NCI-H187 (cell line): ENCODE measurements at regions not wholly inside any gene's neighbourhood (a gene's known extent, or its start where the extent isn't known, plus 50 kb on each side); places are given as distances from the start of the nearest gene placed in this dataset.
A peak's percentile ranks its signal among the peaks of the same experiment; 100 is the strongest.

ENCODE experiments used
- DNase-seq, 2 experiments: peaks; one replicate each; lab custom pipeline; 2025; lab: John Stamatoyannopoulos, UW

DNA sequence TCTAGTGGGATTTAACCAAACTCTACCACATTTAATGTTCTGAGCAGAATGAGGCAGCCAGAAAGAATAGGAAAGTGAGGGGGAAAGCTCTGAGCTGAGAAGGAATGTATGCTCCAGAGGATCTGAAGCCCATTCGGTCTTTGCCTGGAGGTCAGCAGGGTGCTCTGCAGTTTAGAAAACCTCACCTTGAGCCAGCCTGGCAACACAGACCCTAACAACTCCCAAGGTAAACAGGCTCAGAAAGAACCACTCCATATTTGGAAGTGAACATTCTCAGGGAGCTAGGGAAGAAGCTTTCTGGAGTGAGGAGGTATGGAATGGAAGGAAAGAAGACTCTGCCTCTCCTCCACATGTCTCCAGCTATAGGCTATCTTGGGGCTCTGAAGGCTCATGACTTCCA lies 398.8 kb downstream of the SEC16B start:
- no peak for DNase-seq

- DNase-seq, result no peak
These were observed 398.7 kb downstream of the BRINP2 start for GRCh38 chr1:177569476-177569875.

DNA sequence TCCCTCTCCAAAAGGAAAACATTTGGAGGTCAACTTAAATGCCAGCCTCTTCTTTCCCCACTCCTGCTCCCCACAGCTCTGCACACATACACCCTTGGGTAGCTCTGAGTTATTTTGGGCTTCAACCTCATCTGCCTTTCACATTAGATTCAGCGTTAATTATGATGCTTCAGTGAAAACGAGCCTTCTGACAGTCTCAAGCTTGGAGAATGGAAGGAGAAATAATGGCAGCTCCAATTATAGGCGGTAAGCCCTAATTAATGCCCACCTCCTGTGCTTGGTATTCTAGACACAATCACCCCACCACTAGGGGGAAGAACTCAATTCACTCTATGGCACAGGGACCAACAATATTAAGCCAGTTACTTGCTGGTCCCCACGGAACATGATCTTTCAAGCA lies 397.9 kb downstream of the BRINP2 start:
- no peak for DNase-seq

GRCh38 chr1:177567393-177567792 lies 396.6 kb downstream of the BRINP2 start:
- DNase-seq, result no peak

- DNase-seq, result no peak
These were observed 395.7 kb downstream of the BRINP2 start for GRCh38 chr1:177566495-177566894.

GRCh38 chr1:177561436-177561835 lies 390.7 kb downstream of the BRINP2 start:
- DNase-seq, result no peak

DNA sequence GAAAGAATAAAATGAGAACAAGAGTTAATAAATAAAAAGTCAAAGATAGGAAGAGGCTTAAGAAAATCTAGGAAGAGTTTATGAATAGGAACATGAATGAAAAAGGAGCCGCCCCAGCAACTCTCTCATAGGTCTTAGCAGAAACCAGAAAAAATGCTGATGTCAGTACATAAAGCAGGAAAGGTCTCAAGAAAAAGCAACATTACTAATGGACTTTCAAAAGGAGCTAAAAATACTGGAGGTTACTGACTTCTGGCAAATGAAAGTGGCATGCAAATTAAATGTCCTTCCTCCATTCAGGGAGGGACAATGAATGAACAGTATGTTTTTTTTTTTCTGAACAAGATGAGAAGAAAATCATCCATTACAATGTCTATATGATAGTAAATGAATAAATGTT lies 387.6 kb downstream of the BRINP2 start:
- no peak for DNase-seq

DNA sequence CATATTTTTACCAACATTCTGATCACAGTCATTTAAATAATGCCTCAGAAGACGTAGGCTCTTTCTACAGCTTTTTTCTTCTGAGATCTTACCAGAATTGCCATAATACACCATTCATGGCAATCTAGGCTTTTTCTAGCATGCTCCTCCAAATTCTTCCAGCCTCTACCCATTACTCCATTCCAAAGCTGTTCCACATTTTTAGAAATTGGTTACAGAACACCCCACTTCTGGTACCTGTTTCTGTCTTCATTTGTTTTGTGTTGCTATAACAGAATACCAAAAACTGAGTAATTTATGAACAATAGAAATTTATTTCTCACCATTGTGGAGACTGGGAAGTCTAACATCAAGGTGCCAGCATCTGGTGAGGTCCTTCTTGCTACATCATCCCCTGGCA lies 385.4 kb downstream of the BRINP2 start:
- no peak for DNase-seq

DNA sequence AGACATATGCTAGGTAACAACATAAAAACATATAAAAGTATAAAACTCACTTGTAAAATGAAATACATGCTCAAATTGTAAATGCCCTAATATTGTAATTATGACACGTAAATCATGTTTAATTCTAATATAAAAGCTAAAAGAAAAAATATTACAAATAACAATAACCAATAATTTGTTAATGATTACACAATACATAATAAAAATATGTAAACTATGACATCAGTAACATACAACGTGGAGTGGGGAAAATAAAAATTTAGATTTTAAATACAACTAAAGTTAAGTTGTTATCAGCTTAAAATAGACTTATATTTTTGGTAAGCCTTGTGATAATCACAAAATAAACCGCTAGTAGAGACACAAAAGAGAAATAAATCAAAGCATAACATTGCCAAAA lies 376.4 kb downstream of the BRINP2 start:
- no peak for DNase-seq

DNA sequence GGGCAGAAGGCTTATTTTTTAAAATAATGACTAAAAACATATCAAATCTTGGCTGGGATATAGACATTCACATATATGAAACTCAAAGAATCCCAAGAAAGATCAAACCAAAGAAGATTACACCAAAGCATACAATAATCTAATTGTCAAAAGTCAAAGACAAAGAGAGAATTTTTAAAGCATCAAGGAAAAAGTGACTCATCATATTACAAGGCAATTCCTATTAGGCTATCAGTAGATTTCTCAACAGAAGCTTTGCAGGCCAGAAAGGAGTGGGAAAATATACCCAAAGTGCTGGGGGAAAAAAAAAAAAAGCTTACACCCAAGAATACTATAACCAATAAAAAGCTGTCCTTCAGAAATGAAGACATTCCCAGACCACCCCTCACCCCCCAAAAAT lies 375.6 kb downstream of the BRINP2 start:
- DNase-seq, result no peak

GRCh38 chr1:177526201-177526600 lies 355.4 kb downstream of the BRINP2 start:
- no peak for DNase-seq

DNA sequence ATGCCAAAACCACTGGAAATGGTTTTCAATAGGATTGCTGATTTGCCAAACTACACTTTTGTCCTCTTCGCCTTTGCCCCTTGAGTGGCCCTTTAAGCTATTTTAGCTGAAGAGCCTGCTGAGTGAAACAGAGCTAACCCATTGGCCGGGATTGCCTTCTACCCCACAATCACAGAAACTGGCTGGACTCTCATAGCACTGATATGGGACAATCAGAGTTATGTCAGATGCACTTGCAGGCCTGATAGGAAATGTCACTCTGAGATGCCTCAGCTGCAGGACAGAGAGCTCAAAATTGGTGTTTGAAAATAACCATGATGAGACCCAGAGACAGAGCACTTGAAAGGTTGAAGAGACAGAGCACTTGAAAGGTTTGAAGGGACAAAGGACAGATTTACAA lies 354.4 kb downstream of the BRINP2 start:
- peak in 1 of 2 experiments; percentile 42 for DNase-seq

DNA sequence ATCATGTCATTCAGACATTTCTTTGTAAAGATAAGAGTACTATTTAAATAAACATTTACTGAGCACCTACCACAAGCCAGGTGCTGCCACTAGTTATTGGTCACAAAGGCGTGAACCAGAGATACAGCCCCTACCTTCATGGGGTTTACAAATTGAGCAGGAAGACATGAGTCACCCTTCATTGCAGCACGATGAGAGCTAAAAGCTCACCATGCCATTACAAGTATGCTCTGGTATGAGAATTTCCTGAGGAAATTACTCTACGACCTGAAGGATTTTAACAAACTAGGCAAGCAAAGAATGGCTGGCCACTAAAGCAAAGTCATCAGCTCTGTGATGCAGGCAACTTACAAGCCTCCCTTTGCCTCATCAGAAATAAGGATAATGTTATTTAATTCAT lies 346.8 kb downstream of the BRINP2 start:
- DNase-seq, result no peak

DNA sequence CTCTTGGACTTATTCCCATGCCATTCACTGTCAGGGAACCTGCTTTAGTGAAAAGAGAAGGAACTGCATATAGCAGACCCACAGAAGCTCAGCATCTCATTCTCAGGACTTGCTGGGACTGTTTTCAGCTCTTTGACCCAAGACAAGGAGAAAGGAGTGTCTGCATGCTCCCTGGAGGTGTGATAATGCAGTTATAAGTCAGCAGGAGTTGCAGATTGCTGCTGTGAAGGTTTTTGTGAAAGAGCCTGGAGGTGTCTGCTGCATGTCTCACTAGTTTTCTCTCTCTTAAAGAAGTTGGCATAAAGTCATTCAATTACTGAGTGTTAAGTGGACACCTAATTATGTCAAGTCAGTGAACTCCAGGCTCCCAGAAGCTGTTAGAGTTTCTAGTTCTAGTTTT lies 343.4 kb downstream of the BRINP2 start:
- DNase-seq, result no peak

GRCh38 chr1:177511036-177511435 lies 340.3 kb downstream of the BRINP2 start:
- no peak for DNase-seq

DNA sequence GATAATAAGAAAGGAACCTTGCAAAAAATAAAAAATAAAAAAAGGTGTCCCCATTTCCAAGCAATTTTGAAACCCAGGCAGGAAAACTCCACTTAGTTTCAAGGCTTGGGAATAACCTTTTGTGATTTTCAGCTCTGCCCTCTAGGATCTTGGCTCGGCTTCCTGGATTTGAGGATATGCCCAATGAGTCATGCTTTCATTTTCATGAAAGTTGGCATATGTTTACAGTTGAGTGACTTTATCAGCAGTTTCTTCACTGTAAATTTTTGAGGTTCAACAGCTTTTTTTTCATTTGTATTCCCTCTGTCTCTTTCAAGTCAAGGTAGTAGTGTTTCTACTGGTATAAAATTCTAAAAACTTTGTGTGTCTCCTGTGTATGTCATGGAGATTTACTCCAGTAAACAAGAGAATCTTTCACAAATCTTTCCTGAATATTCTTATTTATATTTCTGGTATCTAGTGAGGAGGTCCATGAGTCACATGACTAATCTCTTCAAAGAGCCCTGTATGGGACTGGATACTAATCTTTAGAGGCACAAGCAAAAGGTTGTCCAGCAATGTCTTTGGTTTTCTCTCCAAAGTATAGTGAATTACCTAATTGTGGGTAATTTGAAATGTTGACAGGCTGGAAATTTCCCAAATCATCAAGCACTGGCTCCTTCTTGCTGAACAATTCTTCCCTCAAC lies 335.3 kb downstream of the BRINP2 start:
- no peak for DNase-seq

DNA sequence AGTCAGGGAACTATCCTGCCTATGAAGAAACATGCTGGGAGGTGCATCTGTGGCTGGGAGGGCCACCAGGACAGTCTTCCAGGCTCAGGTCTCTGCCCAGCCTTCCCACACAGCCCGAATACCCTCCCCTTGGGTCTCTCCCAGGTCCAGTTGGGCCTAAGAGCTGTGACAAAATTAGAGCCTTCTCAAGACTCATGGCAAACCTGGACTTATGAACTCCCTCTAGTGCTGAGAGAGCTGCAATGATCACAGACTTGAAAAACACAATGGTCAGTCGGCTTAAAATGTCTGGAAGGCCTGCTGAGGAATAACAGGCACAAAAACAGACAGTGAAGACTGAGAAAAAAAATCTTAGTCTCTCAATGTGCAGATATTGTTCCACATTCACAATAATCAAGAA lies 325.1 kb downstream of the BRINP2 start:
- no peak for DNase-seq

GRCh38 chr1:177490786-177491185 lies 320.0 kb downstream of the BRINP2 start:
- no peak for DNase-seq

DNA sequence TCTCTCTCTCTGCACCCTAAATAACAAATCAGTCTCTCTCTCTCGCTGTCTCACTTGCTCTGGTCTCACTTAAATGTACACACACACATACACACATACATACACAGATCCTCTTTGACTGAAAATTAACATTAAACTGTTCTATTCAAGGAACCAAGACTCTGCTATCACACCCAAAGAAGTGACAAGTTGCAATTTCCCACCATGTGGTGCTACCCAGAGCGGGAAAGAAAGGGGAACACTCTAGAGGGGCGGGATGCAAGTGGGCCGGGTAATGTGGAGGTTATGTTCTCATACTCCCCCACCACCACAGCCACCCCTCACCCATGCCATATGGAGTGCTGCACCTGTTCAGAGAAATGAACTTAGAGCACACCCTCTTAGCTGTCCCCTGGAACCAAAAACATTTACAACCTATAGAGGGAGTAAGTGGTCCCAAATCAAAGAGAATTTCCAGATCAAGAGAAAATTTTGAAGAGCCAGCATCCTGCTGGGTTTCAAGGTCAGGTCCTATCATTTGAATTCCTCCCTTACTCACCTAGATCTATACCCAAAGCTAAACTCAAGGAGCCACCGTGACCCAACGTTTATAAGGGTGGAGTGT lies 319.4 kb downstream of the BRINP2 start:
- no peak for DNase-seq

DNA sequence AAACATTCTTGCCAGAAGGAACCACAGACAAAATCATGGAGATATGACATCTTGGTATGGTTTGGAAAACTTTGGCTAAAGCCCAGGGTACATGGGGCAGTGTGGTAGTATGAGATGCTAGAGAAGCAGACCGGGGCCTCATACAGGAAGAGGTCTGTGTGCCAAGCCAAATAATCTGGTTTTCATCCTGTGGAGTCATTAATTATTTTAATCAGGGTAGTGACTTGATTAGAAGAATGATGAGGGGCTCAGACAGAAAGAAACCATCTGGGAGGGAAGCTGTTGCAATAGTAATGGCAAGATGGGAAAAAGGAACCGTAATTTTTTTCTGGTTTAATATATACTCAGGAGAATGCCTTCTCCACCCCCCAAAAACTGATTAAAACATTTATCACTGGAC lies 318.0 kb downstream of the BRINP2 start:
- no peak for DNase-seq

DNA sequence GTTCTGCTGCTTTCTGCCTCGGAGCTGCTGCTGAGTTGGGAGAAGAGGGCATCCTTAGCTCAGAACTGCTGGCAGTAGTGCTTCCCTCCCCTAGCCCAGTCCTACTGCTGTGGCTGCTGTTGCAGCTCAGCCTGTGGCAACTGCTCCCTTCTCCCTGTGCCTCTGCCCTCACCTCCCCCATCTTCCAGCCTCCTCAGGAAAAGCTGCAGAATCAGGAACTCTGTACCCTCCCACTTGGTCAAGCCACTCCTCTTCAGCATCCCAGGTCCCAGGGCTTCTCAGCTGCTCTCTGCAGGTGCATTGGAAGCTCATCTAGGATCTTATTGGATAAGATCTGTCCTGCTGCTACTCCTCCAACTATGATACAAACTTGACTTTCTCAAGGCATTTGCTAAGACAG lies 316.7 kb downstream of the BRINP2 start:
- DNase-seq, result no peak

DNA sequence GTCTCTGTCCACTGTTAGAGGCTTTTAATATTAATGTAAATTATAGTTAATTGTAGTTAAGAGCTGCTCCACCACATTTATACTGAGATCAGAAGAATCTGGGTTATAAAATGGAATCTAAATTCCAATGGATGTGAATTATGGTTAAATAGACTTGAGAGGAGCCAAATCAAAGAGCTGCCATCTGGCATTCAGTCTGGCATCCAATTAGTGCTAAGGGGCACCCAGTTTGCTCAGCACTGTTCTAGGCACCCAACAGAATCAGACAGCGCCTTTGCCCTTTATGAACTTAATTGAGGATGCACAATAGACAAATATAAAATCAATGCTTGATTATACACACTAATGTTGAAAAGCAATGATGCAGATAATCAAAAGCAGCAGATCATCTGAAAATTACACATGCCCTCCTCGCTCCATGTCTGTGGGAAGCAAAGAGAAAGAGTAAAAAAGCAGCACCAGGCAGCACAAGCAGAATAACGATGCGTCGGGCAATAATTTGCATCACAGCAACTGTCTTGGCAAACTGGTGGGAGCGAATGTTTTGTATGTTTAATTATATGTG lies 310.1 kb downstream of the BRINP2 start:
- DNase-seq, result no peak

- DNase-seq, result no peak
These were observed 308.8 kb downstream of the BRINP2 start for GRCh38 chr1:177479600-177479999.

- no peak for DNase-seq
These were observed 305.9 kb downstream of the BRINP2 start for GRCh38 chr1:177476676-177477075.
